GM11168 (cell line): ENCODE measurements at regions not wholly inside any gene's neighbourhood (a gene's known extent, or its start where the extent isn't known, plus 50 kb on each side); places are given as distances from the start of the nearest gene placed in this dataset.

Source experiments
- in situ Hi-C: fragments of 300-500 bp; cut with MboI; formaldehyde crosslinking; loops from one replicate; pipeline ENCODE4 v1.12.0; 2022; ENCODE audit warnings: low sequenced_read_pairs; ENCODE audit not compliant: unreplicated experiment

- in situ Hi-C loops = no loop called here
Observed at GRCh38 chr15:46577767-46578166, 942.9 kb downstream of the SQOR start.

GRCh38 chr15:46580487-46580886 lies 945.7 kb downstream of the SQOR start:
- in situ Hi-C loops = no loop called here

GRCh38 chr15:46580924-46581323 lies 946.1 kb downstream of the SQOR start:
- in situ Hi-C loops = no loop called here

- in situ Hi-C loops = no loop called here
Observed at GRCh38 chr15:46589088-46589487, 954.3 kb downstream of the SQOR start.

- in situ Hi-C loops = no loop called here
Observed at GRCh38 chr15:46591462-46591861, 956.6 kb downstream of the SQOR start.

GRCh38 chr15:46595016-46595415 lies 960.2 kb downstream of the SQOR start:
- in situ Hi-C loops = no loop called here

- in situ Hi-C loops = no loop called here
Observed at GRCh38 chr15:46607077-46607476, 972.2 kb downstream of the SQOR start.

GRCh38 chr15:46616033-46616432 lies 981.2 kb downstream of the SQOR start:
- in situ Hi-C loops = no loop called here

- in situ Hi-C loops = no loop called here
Observed at GRCh38 chr15:46617507-46617906, 982.7 kb downstream of the SQOR start.

- in situ Hi-C loops = no loop called here
Observed at GRCh38 chr15:46618984-46619383, 984.2 kb downstream of the SQOR start.

- in situ Hi-C loops = no loop called here
Observed at GRCh38 chr15:46620392-46621013, 985.7 kb downstream of the SQOR start.

- in situ Hi-C loops = no loop called here
Observed at GRCh38 chr15:46622851-46623250, 988.0 kb downstream of the SQOR start.

GRCh38 chr15:46636206-46636605 lies 1001.4 kb downstream of the SQOR start:
- in situ Hi-C loops = no loop called here

- in situ Hi-C loops = no loop called here
Observed at GRCh38 chr15:46644501-46645481, 1010.0 kb downstream of the SQOR start.

GRCh38 chr15:46646490-46646889 lies 1011.7 kb downstream of the SQOR start:
- in situ Hi-C loops = no loop called here

GRCh38 chr15:46647046-46647445 lies 1012.2 kb downstream of the SQOR start:
- in situ Hi-C loops = no loop called here

- in situ Hi-C loops = no loop called here
Observed at GRCh38 chr15:46652266-46652665, 1017.4 kb downstream of the SQOR start.

GRCh38 chr15:46654993-46655392 lies 1020.2 kb downstream of the SQOR start:
- in situ Hi-C loops = no loop called here

GRCh38 chr15:46660096-46660842 lies 1025.4 kb downstream of the SQOR start:
- in situ Hi-C loops = no loop called here

GRCh38 chr15:46670258-46670657 lies 1035.4 kb downstream of the SQOR start:
- in situ Hi-C loops = no loop called here

GRCh38 chr15:46671336-46671735 lies 1036.5 kb downstream of the SQOR start:
- in situ Hi-C loops = no loop called here
